HS-27A (cell line): ENCODE measurements at regions not wholly inside any gene's neighbourhood (a gene's known extent, or its start where the extent isn't known, plus 50 kb on each side); places are given as distances from the start of the nearest gene placed in this dataset.

Experiments used
- DNase-seq: peaks from one replicate; pipeline ENCODE4 v3.0.0-alpha.2; 2012; ENCODE audit warnings: low read depth, missing footprints

DNA sequence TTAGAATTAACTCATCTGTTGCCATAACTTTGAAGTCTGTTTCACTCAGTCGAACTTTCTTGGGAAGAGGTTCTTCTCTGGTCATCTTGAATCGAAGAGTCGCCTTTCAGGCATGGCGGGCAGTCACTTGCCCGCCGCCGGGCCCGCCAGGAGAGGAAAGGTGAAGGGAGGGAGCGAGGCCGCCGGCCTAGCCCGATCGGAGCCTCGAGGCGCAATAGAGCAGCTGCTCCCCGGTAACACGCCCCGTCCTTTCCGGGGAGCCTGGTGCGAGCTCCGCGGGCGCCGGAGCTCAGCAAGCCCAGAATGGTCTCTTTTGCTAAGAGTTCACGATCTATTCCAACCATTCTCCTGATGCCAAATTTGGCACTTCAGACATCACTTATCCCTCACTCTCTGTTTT is 591.8 kb downstream of the TFAP2B start:
- DNase-seq: no peak

DNA sequence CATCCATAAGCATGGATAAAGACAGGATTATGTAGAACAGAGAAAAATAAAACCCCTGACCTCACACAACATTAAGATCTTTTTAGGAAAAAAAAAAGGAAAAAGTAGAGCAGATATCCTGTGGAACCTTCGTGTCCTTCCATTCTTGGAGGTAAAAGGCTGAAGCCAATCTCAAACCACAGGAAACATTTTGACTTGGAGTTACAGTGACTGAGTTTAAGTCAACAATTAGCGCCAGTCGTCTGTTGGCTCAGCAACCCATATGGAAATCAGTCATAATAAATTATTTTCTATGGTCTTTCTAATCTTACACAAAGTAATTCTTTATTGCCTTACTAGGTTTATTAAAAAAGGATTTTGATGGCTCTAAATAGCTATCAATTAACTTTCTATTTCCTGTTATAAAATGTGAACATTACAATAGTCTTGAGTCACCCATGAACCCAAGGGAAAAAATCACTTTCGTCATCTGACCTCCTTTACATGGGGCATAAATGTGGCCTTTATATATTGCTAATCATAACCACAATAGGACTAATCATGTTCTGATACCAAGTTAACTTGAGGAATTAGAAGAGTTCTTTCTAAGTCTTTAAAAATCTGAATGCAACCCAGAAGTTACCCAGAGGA is 592.9 kb downstream of the TFAP2B start:
- DNase-seq: no peak

DNA sequence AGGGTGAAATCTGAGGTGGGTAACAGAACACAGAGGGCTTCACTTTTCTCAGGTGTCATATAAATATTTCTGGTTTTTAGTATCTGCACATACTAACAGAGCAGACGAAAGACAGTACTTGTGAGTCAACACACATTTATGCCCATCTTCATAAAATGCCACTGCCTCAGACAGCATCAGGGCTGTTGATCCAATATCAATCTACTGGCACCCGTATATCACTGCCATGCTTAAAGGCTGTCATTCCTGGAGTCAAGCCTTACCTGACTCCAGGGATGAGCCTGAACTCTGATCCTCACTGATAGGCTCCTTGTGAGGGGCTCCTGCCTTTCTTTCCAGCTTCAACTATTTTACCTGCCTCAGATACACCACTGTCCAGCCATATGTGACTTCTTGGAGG is 595.7 kb downstream of the TFAP2B start:
- no peak for DNase-seq

DNA sequence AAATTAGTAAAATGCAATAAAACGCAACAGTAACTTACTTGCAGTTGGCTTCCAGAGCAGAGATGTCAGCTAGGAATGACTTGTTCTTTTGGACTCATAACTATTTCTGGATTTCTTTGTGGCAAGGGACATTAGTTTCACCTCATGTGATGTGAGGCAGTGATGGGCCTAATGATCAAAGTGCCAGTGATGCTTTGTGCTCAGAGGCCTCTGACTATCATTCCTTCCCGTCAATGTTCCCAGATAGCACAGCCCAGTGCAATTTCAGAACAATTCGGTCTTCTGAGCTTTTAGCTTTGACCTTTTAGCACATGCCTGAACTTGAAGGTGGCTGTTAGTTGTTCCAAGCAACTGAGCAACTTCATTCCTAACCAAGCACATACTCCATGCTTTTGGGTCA is 596.8 kb downstream of the TFAP2B start:
- DNase-seq: no peak

DNA sequence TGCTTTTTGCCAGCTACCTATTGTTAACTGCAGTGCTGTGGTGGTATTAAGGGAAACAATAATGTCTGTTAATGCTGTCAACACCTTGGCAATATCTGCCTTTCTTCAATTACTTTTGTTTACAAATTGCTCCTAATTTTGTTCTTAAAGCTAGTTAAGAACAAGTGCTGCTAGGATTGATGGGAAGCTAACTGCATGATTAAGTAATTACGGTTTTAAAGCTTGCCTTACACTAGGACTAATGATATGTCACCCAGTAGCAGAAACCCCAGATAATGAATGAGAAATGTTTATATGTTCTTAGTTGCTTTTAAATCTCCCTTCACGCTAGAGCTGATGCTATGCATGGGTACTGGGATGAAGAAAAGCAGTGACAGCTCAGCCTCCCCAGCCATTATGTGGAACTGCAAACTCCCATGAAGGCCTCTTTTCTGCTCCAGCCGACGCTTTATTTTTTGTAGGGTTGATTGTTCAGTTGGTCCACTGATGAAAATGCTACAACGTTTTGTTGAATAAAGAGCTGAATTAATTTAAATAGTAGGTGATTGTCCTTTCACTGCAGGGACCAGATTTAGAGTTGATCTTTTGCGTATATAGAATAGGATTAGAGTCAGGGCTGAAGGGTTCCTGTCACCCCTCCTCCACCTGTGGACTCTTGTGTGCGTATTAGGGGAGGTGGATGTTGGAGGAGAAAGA is 610.5 kb downstream of the TFAP2B start:
- DNase-seq: no peak

DNA sequence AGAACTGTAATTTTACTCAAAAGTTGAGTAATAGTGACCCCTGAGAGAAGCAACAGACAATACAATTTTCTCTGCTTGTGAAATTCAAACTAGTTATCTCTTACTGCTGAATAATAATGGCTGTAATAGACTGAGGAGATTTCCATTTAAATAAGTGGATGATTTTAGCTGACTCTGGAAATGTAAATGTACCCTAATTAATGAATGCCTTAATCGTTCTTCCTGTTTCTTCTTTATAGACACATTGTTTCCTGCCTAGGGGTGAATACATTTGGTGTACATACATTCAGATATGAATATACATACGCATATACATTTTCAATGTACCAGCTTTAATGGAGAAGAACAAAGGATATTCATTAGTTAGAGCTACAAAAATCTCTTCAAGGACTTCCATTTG is 611.9 kb downstream of the TFAP2B start:
- no peak for DNase-seq

DNA sequence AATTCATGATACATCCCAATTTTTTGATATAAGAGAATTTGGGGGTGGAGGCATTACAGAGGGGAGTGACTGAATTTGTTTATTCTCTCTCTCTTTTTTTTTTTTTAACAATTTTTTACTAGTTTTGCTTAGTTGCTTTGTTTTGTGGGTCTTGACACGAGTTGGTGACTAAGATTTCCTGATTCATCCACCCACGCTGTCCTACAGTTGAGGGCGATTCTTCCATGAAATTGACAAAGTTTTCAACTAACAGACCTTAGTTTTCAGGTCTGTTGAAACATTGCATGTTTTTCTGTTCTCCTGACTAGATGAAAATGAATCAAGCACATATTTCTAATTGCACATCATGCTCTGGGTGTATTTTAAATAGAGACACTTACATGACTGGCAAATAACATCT is 613.8 kb downstream of the TFAP2B start:
- no peak for DNase-seq

DNA sequence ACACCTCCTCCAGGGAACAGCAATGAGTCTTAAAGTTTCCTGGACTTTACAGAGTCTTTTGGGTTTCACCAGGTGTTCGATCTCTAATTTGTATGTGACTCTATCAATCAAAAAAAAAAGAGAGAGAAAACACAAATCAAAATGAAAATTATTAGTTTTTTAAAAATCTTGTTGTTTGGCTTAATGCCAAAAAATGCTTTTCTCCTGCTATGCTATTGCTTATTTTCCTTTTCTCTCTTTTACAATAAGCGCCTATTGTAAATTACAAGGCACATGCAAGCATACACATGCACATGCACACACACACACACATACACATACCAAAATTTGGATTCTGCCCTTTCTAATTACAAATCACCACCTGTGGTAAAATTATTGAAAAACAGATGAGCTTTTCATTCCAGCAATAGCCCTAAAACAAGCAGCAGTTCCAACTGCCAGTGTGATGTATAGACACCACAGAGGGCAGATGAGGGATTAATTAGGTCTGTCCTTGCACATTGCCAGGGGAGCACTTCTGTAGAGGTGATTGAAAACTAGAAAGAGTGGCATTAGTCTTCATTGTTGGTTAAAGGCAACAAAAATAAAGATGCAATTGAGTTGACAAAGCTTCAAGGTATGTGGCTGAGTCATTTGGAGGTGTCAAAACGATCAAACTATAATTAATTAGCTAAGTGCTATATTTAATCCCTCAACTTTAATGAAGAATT is 631.7 kb downstream of the TFAP2B start:
- DNase-seq: no peak

DNA sequence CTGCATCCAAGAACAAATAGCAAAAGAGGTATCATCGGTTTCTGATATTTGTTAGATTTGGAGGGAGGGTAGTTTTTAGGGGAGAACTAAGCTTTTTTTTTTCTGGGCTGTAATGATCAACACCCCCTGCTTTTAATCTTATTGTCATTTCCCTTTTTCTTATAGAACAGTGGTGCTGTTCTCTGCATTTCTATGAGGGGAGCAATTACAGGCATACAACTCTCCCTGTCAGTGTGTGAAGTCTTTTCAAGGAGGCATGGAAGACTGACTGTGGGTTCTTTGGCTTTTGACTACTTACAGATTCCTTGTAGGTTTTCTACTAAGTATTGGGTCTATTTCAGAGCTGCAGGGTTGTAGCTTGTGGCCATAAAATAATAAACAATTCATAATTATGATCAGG is 632.3 kb downstream of the TFAP2B start:
- no peak for DNase-seq

DNA sequence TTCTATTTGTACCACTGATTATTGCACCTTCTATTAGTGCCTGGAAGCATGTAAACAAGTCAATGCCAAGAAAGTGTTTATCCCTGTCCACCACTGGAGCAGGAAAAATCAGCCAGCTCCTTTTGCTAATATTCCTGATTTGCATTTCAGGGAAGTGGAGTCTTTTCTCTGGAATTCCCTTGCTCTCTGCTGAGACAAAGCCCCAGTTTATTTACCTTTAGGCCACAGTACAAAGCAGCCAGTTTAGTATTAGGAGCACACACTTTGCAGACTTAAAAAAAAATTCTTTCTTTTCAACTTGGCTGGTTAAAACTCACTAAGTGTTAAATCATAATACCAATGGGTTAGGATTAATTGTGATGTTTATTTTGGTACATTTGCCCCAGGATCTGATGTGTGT is 631.1 kb downstream of the PKHD1 start:
- no peak for DNase-seq

DNA sequence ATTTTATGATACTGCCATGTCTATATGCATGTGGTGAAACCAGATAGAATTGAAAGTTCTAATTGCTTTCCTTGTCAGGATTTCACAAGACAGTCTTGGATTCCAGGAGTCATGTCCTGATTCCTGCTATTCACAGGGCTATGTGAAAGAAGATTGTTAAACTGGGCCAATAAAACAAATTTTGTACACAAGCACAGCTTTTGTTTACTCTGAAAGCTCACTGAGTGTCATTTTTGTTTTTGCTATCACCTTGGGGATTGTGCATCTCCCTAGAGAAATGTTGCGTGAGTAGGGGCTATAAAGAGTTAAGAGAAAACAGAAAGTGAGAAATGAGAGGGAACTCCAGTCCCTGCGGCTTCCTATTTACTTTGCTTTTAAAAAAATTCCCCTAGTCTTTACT is 627.5 kb downstream of the PKHD1 start:
- DNase-seq: no peak

DNA sequence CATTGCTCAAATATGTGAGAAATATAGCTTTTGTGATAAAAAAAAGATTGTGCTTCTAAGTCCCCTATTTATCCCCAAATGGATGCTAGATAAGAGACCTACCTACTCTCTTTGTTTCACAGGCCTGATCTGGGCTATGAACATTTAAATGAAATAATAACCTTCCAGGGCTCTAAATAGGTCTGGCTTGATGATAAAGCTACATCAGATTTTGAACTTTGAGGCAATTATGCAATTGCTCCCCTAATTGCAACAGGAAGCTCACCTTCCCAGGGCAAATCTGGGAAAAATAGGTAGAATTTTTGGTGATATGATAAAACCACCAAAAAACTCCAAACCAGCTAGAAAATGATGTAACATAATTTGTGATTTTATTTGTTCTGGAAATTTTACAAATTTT is 624.5 kb downstream of the PKHD1 start:
- DNase-seq: no peak

DNA sequence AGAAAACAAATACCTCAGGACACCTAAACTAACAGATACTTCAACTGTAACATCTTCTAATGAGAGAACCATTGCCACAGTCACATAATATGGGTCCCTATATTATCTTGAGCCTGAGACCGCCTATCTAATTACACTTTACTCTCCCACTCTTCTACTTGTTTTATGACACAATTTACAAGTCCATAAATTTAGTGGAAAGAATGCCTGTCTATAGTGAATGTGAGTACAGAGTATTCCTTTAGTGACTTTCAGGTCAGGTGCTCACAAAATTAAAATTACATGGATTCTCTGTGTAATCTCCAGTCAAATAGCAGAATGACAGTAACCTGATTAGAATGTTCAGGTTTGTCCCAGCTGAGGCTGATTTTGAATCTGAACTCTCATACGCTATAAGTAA is 624.1 kb downstream of the PKHD1 start:
- DNase-seq: no peak

DNA sequence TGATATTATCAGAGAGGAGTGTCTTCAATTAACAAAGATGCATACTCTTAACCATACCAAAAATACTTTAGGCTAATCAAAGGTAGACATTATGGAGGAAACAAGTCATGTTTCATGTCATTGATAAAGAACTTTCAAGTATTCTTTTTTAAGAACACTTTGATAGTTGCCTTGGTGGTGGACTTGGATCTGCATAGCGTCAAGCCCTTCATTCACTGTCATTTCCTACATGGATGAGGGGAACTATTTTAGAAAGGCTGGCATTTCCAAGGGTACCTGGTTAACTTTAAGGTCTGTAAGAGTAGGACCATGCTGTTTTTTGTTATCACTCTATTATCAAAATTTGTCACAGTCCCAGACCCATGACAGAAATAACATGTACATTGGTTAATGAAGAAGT is 622.5 kb downstream of the PKHD1 start:
- DNase-seq: no peak

DNA sequence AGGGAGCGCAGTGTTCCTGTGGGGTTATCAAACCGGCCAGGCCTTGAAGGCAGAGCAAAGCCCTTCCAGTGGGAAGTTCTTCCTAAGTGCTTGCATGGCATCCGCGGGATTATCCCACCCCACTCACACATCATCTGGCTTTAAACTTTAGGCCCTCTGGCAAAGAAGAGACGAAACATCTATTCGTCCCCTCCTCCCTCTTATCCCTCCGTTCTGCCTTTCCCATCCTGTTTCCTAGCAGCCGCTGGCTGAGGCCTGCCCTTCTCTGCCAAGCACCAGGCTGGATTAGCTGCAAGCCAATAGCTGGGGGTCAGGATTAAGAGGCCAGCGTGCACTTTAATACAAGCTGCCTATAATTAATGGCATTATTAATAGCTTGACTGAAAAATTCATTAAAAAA is 621.0 kb downstream of the PKHD1 start:
- DNase-seq: no peak

DNA sequence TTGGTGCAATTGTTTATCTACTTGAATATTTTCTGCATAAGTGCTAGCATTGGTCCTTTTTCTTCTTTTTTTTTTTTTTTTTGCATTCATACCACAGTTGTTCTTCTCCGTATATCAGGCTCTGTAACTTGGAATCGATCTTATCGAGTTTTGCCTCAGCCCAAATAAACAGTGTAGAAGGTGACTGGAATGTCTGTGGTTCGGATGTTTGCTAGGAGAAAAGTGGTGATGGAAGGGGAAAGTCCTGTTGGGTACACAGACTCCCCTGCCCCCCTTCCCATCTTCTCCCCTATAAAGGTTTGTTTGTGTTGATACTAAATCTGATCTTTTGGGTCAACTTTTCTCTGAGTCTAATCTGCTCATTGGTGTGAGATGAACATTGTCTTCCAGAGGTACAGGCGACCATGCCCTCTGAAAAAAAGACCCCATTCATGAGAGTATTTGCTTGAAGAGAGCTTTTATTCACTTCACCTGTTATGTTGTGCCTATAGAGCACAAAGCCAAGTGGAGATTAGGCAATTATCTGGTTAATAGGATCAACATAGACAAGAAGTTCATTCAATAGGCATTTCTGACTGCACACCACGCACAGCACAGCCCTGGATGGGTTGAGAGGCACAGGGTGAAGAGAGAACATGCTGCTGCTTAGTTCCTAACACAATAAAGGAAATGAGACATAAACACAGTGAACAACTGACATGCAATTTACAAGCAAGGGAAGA is 620.0 kb downstream of the PKHD1 start:
- no peak for DNase-seq

DNA sequence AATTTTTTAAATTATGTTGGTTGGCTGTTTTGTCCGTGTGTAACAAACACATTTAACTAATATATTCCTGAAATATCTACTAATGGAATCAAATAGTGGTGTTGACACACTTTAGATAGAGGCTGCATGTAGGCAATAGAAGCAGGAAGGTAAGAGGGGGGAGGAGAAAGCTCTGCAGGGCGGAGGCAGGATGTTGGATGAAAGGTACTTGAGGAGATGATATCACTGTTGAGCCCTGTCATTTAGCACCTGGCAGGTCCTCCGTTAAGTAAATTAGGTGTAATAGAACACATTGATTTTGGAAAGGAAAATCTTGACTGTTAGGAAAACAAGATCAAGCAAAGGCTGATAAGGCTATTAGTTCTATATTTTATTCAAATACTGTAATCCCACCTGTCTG is 618.7 kb downstream of the PKHD1 start:
- DNase-seq: no peak

DNA sequence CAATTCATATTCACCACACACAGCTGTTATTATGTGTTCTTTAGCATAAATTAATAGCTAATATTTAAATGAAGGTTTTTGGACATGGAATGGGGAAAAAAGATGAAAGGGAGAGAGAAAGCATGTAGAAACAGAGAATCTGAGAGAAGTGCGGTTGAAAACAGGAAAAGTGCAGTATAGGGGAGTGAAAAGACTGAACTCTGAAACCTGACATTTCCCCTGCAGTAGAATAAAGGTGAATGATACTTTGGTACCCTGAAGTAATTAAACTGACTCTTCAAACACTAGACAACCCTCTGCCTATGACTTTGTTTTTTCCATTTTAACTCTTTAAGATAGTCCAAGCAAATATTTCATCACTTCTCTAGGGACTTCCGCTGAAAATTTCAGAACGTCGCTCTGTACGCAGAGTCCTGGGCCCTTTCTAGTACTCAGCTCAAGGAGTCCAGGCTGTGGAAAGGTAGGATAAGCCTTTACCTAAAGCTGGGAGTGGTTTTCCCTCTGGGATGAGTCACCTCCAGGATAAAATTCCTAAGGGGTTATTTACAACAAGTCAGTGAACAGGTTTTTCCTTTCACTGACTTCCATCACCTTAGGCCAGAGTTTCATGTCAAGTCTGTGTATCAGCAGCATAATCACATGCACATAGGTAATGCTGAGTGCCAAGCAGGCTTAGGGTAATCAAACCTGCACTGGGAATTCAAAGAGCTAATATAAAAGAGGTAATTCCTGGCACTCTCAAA is 614.5 kb downstream of the PKHD1 start:
- no peak for DNase-seq

DNA sequence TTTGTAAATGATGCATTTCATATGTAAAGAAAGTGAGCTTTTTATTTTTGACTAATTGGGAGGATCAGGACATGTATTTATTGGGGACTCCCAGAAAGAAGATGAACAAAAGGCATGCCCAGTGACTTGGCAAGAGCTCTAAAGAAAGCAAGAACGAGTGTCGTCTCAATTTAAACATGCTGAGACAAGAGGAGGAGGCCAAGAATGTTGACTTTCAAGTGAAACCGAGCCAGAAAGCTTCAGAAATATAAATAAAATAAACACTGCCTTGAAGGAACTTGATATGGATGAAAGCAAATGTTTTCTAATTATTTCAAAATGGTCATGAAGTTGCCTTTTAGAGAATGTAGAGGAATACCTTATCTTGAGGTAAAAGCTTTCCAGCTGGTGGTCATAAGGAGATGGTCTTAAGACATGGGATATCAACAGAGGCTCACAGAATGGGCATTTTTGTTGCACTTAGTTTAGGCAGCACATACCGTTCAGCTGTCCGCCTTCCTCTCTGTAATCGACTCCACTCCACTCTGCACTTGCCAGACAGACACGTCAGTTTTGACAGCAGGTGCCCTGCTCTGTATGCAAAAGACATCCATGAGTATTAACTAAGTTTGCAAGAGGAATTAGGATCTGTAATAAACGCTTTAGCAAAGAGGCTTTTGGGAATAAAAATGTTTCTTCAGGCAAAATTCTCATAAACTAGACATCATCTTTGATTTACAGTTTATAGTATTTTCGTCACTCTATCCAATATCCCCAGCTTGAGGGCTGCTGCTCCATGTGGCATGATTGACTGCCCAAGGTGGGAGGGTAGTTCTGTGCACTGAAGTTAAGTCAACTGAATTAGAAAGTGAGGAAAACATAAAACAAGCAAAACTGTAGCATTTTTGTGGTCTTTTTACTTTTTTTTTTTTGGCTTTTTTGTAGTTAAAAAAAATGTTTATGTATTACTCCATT is 613.1 kb downstream of the PKHD1 start:
- no peak for DNase-seq

DNA sequence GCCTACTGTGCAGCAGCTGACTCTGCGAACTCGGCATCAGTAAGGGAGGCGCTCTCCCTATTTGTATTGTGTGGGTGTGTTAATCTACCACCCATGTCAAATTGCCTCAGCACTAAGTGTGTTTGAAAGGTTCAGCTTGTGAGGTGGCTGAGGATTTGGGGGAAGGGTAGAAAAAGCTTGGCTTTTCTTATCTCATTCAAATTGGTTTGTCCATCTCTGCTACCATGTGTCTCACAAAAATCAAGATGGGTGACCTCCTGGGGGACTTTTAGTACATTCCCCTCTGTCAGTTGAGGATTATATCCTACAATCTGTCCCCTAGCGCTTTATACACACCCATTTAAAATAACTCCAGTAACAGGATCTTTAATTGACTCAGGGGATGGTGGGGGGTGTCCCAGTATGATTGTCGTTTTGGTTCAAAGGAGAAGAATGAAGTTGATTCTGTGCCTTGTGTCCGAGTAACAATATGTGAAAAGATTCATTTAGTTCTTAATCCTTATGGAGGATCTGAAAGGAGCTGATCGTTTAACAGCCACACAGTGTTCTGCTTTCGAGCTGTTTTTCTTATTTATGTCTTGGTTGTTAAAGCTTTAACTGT is 609.6 kb downstream of the PKHD1 start:
- DNase-seq: no peak

DNA sequence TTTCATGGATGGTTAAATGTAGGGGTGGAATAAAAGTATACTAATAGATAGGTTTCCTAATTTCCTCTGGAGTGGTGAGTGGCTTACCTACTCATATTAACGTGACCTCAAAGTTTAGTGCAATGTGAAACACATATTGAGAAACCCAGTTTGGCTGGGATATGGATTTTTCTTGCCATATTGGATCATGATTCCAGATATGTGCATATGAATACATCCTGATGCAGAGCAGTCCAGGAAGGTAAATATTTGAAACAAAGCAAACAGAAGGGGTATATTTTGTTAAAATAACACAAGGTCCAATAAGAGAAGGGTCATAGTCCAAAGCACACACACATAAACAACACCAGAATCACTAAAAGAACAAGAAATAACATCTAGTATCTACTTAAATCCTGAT is 608.1 kb downstream of the PKHD1 start:
- no peak for DNase-seq
